ENCODE measurements at regions not wholly inside any gene's neighbourhood (a gene's known extent, or its start where the extent isn't known, plus 50 kb on each side); places are given as distances from the start of the nearest gene placed in this dataset.

DNA sequence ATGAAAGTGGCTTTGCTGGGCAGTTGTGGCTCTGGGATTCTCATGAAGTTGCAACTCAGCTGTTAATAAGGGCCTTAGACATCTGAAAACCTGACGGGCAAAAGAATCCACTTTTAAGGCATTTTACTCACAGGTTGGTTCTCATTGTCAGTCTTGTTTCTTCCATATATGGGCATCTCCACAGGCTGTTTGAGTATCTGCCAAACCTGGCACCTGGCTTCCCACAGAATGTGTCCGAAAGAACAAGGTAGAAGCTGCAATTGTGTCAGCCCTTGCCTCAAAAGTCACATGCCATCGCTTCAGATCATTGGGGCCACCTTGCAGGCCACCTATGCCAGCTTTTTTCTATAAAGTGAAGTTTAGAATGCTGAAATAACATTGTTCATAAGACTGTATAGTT, 102.4 kb downstream of the KCTD12 start:
- ChIA-PET POLR2A (no interaction called here), CTCF (no interaction called here)
- TF ChIP-seq, protein P1, sequence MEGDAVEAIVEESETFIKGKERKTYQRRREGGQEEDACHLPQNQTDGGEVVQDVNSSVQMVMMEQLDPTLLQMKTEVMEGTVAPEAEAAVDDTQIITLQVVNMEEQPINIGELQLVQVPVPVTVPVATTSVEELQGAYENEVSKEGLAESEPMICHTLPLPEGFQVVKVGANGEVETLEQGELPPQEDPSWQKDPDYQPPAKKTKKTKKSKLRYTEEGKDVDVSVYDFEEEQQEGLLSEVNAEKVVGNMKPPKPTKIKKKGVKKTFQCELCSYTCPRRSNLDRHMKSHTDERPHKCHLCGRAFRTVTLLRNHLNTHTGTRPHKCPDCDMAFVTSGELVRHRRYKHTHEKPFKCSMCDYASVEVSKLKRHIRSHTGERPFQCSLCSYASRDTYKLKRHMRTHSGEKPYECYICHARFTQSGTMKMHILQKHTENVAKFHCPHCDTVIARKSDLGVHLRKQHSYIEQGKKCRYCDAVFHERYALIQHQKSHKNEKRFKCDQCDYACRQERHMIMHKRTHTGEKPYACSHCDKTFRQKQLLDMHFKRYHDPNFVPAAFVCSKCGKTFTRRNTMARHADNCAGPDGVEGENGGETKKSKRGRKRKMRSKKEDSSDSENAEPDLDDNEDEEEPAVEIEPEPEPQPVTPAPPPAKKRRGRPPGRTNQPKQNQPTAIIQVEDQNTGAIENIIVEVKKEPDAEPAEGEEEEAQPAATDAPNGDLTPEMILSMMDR (IDR thresholded peaks at IDR 0.05; ENCODE audit: control extremely low read depth, extremely low read depth, low read depth, missing control alignments): no peak
- no peak for DNase-seq (ENCODE audit: extremely low spot score)

DNA sequence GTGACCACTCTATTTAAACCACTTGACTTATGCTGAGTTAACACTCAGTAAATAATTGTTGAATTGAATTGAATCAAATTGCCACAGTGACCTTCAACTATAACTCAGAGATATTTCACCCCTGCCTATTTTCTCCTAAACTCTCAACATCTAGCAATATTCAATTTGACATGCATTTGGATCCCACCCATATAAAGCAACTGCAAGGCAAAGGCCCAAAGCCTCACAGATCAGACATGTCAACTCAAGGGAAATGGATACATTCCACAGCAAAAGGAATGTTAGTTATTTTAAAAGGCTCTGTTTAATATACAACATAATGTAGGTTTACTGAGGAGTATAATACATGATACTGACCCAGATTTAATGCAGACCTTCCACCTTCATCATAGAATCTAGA, 107.4 kb downstream of the KCTD12 start:
- ChIA-PET POLR2A (no interaction called here), CTCF (no interaction called here)
- TF ChIP-seq, protein P1 (IDR thresholded peaks at IDR 0.05; ENCODE audit: control extremely low read depth, extremely low read depth, low read depth, missing control alignments): no peak
- DNase-seq (ENCODE audit: extremely low spot score): no peak

DNA sequence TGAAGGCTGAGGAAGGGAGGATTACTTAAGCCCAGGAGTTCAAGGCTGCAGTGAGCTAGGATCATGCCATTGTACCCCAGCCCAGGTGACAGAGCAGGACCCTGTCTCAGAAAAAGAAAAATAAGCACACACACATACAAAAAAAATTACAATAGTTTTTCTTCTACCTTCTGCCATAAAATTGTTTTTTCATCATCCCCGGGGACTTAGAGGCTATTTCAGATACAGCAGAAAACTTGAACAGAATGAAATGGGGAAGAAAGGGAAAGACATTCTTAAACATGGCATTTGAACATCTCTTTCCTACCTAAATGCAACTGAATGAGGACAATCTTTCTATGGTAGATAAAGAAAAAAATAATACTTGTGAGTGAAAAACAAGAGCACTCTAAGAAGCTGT, 109.1 kb downstream of the KCTD12 start:
- ChIA-PET CTCF (interaction anchor here (1.2 kb wide), 1 partner anchor 13 kb away, joined by 3 read pairs; no protein-coding TSS in a partner anchor), POLR2A (no interaction called here)
- TF ChIP-seq, protein P1 (IDR thresholded peaks at IDR 0.05; ENCODE audit: control extremely low read depth, extremely low read depth, low read depth, missing control alignments): no peak
- no peak for DNase-seq (ENCODE audit: extremely low spot score)

DNA sequence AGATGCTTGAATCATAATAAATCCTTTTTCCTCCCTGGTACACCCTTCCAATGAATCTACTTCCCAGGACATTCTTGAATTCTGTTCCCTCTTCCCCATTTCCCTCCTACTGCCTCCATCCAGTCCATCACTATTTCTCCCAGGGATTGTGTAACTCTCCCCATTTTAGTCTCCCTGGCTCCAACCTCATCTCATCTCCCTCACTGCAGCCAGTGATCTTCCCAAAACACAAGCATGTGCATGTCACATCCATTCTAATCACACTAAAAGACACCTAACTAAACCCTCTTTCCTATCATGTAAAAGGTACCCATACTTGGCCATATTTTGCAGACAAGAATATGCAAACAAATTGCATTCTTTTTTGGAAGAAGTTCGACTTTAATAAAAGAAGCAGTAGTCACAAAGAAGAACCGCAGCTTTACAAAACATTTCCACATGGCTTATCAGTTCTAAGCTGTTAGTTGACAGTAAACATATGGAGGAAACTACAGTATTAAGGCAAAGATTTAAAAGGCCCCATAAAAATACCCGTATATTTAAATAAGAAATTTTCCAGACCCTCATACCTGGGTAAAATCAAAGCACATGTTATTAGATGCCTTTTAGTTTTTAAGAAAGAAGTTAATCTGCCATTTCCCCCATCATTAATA, 111.0 kb downstream of the KCTD12 start:
- ChIA-PET POLR2A (no interaction called here), CTCF (no interaction called here)
- DNase-seq (ENCODE audit: extremely low spot score): no peak
- TF ChIP-seq, protein P1 (IDR thresholded peaks at IDR 0.05; ENCODE audit: control extremely low read depth, extremely low read depth, low read depth, missing control alignments): no peak

DNA sequence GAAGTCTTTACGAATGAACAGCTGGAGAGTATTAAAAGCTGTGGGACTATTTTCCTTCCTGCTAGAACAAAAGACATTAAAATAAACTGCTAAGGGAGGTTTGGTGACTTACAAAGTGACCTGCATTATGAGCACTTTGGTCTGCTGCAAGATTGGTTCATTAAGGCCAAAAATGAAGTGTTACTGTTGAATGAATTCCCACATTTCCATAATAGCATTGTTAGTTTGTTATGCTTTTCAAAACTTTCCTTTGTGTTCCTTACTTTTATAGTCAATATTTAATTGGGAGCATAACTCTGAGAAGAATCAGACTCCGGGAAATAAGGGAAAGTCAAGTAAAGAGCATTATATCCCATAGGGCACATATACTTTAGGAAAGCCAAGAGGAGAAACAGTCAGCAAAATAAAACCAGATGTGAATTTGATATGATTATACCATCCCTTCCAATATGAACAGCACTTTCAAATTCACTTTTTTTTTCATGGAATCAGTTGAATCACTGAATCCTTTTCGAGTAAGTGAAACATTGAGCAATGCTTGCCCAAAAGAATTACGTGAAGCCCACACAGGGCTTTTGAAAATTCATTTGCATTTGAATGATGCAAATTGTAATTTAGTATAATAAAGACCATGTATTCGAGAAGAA, 112.6 kb downstream of the KCTD12 start:
- CTCF ChIA-PET: no interaction called here
- DNase-seq (ENCODE audit: extremely low spot score): no peak
- TF ChIP-seq, protein P1 (IDR thresholded peaks at IDR 0.05; ENCODE audit: control extremely low read depth, extremely low read depth, low read depth, missing control alignments): no peak
- POLR2A ChIA-PET: no interaction called here

DNA sequence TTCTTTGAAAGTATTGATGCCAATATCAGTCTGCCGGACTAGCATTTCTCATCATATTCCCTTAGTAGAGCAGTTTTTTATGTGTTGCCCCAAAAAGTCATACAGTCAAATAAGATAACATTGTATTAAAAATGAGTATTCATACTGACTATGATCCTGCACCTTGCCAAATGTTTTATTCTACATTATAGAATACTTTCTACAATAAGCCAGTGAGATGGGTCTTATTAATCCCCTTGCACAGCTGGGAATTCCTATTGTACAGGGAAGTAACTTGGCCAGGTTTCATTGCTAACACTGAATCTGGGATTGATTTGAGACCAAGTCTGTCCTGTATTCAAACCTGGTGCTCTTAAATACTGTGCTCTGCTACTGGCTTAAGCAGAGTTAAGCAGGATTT, 114.0 kb downstream of the KCTD12 start:
- POLR2A ChIA-PET: no interaction called here
- CTCF ChIA-PET: no interaction called here
- TF ChIP-seq, protein P1 (IDR thresholded peaks at IDR 0.05; ENCODE audit: control extremely low read depth, extremely low read depth, low read depth, missing control alignments): no peak
- no peak for DNase-seq (ENCODE audit: extremely low spot score)
